Calu3 (cell line): ENCODE measurements at regions not wholly inside any gene's neighbourhood (a gene's known extent, or its start where the extent isn't known, plus 50 kb on each side); places are given as distances from the start of the nearest gene placed in this dataset.

Experiments used
- BruUV-seq: library from RNA; stranded (reverse); fragments of 400-500 nt; replicated peaks from 2 replicates; lab custom pipeline; 2021; lab: Mats Ljungman, UMichigan
- CTCF ChIA-PET: fragments of 300-600 bp; sonication (Branson Sonifier 250); formaldehyde crosslinking; loops from one replicate; lab custom pipeline; 2022; ENCODE audit warnings: antibody characterized with exemption; lab: Charles Lee
- DNase-seq: peaks from one replicate; pipeline ENCODE4 v3.0.0; 2022
- H3K27ac Mint-ChIP-seq: one replicate; pipeline ENCODE4 v1.8.0; 2022; ENCODE audit warnings: mixed read lengths; ENCODE audit not compliant: unreplicated experiment
- H3K27me3 Mint-ChIP-seq: one replicate; pipeline ENCODE4 v1.8.0; 2022; ENCODE audit warnings: mixed read lengths; ENCODE audit not compliant: unreplicated experiment
- H3K36me3 Mint-ChIP-seq: one replicate; pipeline ENCODE4 v1.8.0; 2022; ENCODE audit warnings: mild to moderate bottlenecking, moderate library complexity, mixed read lengths; ENCODE audit not compliant: insufficient read depth, unreplicated experiment
- H3K4me1 Mint-ChIP-seq: one replicate; pipeline ENCODE4 v1.8.0; 2022; ENCODE audit warnings: mild to moderate bottlenecking, low read depth, mixed read lengths; ENCODE audit not compliant: unreplicated experiment
- H3K4me3 Mint-ChIP-seq: one replicate; pipeline ENCODE4 v1.8.0; 2022; ENCODE audit warnings: mild to moderate bottlenecking, low read depth, moderate library complexity, mixed read lengths; ENCODE audit not compliant: unreplicated experiment
- H3K9me3 Mint-ChIP-seq: one replicate; pipeline ENCODE4 v1.8.0; 2022; ENCODE audit warnings: low read depth, mixed read lengths; ENCODE audit not compliant: unreplicated experiment
- intact Hi-C: fragments of 100-400 bp; cut with micrococcal nuclease; formaldehyde crosslinking; loops from one replicate; pipeline ENCODE4 v1.10.0; 2022; ENCODE audit not compliant: unreplicated experiment
- TF ChIP-seq, protein P1 (sequence below): fragments of 200-600 bp; IDR thresholded peaks from one replicate; pipeline ENCODE4 v1.8.0; 2022; ENCODE audit warnings: antibody characterized with exemption; ENCODE audit not compliant: unreplicated experiment

DNA sequence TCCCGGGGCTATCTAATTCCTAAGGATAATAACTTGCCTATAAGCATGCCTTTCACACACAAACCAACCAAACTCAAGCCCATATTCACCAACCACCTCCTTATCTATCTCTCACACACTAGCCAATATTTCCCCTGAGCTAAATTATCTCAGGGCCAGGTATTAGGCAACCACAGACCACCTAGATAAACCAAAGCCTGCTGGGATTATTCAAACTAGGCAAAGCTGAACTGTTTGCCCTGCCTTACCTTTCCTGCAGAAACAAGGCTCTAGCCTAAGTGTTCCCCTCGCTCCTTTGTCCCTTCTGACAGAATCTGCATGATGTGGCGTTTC is 114.7 kb upstream of the EEA1 start:
- BruUV-seq: no TSS peak
- H3K27ac Mint-ChIP-seq: no peak overlapping the region
- TF ChIP-seq, protein P1, sequence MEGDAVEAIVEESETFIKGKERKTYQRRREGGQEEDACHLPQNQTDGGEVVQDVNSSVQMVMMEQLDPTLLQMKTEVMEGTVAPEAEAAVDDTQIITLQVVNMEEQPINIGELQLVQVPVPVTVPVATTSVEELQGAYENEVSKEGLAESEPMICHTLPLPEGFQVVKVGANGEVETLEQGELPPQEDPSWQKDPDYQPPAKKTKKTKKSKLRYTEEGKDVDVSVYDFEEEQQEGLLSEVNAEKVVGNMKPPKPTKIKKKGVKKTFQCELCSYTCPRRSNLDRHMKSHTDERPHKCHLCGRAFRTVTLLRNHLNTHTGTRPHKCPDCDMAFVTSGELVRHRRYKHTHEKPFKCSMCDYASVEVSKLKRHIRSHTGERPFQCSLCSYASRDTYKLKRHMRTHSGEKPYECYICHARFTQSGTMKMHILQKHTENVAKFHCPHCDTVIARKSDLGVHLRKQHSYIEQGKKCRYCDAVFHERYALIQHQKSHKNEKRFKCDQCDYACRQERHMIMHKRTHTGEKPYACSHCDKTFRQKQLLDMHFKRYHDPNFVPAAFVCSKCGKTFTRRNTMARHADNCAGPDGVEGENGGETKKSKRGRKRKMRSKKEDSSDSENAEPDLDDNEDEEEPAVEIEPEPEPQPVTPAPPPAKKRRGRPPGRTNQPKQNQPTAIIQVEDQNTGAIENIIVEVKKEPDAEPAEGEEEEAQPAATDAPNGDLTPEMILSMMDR: no peak
- no peaks in the 10 kb centered on the region for H3K36me3 Mint-ChIP-seq
- H3K4me1 Mint-ChIP-seq: peaks cover 21% of the 10 kb centered on the region
- intact Hi-C loops: no loop called here
- peaks cover 4% of the 10 kb centered on the region for H3K9me3 Mint-ChIP-seq
- no peak overlapping the region for H3K4me3 Mint-ChIP-seq
- CTCF ChIA-PET: no interaction called here
- no peaks in the 10 kb centered on the region for H3K27me3 Mint-ChIP-seq
- DNase-seq: no peak

DNA sequence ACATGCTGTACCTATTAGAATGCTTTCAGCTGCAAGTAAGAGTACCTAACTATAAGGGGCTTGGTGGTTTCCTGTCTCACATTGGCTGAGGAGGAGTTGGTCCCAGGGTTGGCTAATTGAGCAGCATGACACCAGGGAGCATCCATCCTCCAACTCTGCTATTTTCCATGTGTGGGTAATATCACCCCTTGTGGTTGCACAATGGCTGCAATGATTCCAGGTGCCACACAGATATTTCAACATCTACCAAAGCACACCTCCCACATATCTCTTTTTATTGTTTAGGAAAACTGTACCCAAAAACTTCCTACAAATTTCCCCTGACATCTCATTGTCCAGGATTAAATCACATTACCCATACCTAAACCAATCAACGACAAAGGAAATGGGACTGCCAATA is 118.0 kb upstream of the EEA1 start:
- H3K4me3 Mint-ChIP-seq: no peak overlapping the region
- intact Hi-C loops: no loop called here
- H3K9me3 Mint-ChIP-seq: peaks cover 4% of the 10 kb centered on the region
- H3K4me1 Mint-ChIP-seq: peaks cover 38% of the 10 kb centered on the region
- no peaks in the 10 kb centered on the region for H3K36me3 Mint-ChIP-seq
- no peak overlapping the region for H3K27ac Mint-ChIP-seq
- CTCF ChIA-PET: no interaction called here
- no TSS peak for BruUV-seq
- no peak for DNase-seq
- H3K27me3 Mint-ChIP-seq: no peaks in the 10 kb centered on the region
- TF ChIP-seq, protein P1: no peak

DNA sequence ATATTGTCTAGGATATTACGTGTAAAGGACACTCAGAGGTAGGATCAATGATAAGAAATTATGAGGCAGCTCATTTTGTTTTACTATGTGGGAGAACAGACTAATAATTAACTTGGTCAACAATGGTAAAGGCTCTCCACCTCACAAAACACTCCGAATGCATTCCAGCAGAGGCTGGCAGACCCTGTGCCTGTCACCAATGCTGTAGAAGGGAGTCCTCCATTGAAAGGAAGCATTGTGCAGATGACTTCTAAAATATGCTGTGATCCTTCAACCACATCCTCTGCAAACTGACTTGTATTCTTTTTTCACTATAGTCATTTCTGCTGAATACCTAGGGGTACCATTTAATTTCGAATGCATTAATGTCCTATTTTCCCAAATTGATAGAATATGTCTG is 119.6 kb upstream of the EEA1 start:
- no TSS peak for BruUV-seq
- H3K4me1 Mint-ChIP-seq: peaks cover 32% of the 10 kb centered on the region

DNA sequence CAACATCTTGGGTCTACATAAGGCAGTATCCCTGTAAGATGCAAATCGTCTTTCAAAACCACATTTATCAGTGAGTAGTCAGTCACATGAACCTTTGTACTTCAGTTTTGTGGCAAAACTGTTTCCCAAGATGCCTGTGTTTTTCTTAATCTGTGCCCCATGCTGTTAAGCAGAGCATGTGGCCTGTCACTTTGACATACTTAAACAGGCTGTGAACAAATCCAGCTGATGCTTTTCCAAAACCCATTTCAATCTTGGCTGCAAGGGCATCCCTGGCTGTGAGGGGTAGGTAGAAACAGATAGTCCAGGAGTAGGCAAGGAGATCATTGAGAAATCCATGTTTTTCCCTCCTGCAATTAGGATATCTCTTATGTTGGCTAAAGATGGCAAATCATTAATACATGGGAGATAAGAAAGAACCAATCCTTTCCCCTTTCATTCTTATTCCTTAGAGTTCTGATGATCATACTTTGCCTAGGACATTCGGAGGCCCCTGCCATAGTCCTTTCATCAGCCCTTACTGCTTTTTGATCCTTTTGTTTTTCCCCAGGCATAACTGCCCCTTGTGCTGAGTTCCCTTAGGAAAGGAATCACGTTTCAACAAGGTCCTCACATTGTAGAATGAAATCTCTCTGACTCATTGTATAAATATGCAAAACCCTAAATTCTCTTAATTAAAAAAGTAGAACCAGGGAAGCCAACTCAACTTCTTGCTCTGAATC is 121.1 kb upstream of the EEA1 start:
- BruUV-seq: no TSS peak
- Mint-ChIP-seq H3K27ac (peak overlapping the region; percentile 10), H3K27me3 (no peaks in the 10 kb centered on the region), H3K36me3 (no peaks in the 10 kb centered on the region), H3K4me1 (peaks cover 32% of the 10 kb centered on the region), H3K9me3 (peaks cover 4% of the 10 kb centered on the region), H3K4me3 (no peak overlapping the region)
- intact Hi-C loops: no loop called here
- CTCF ChIA-PET: no interaction called here
- TF ChIP-seq, protein P1: no peak
- DNase-seq: no peak

More for the DNA sequence above, 119.6 kb upstream of the EEA1 start:
- peak; percentile 65 for DNase-seq
- Mint-ChIP-seq H3K36me3 (no peaks in the 10 kb centered on the region), H3K27me3 (no peaks in the 10 kb centered on the region), H3K4me3 (no peak overlapping the region), H3K9me3 (peaks cover 4% of the 10 kb centered on the region), H3K27ac (no peak overlapping the region)
- TF ChIP-seq, protein P1: no peak
- intact Hi-C loops: no loop called here
- CTCF ChIA-PET: interaction anchor here (0.5 to 1.1 kb wide), 7 partner anchors 8 to 183 kb away, joined by 3 to 4 read pairs (median 3); no protein-coding TSS in a partner anchor
